Fibroblast of the aortic adventitia (primary cell): ENCODE measurements at regions not wholly inside any gene's neighbourhood (a gene's known extent, or its start where the extent isn't known, plus 50 kb on each side); places are given as distances from the start of the nearest gene placed in this dataset.
"Not testable (repeated sequence)": the region's sequence is repeated elsewhere in the genome, so short reads cannot be mapped to it uniquely, and the experiment has no call there.

Experiments used
- DNase-seq: peaks from one replicate; pipeline ENCODE4 v3.0.0-alpha.2; 2010; ENCODE audit warnings: low read depth
- H3K4me3 ChIP-seq: 2 replicates; pipeline ENCODE4 v1.5.1; 2011; ENCODE audit warnings: low read depth, mild to moderate bottlenecking, control low read depth, low read length, moderate library complexity
- CTCF ChIP-seq: IDR thresholded peaks from 2 replicates; pipeline ENCODE4 v1.5.1; 2011; ENCODE audit warnings: mild to moderate bottlenecking, low read length, control low read depth, inconsistent platforms; ENCODE audit not compliant: insufficient read depth

GRCh38 chr3:137148406-137148805, 190.6 kb downstream of the IL20RB start:
- TF ChIP-seq CTCF: no peak
- DNase-seq: no peak
- H3K4me3 ChIP-seq: no peak overlapping the region

DNA sequence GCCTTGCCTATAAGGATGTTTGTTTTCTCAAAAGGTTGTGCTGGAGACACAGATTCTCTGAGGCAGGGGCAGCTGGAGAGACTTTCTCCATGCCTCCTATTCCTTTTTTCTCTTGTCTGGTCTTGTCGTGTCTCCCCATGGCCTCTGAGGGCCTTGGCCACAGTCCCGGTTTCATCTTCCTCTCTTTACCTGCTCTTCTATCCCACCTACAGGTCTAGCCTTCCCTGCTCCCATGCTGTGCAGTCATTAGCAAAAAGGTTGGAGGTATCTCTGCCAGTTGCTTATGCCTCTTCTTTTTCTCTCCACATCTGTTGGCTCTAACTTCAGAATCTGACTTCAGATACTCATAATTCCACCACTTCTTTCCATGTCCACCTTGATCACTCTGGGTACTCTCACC, 191.1 kb downstream of the IL20RB start:
- no peak for DNase-seq
- H3K4me3 ChIP-seq: no peak overlapping the region
- TF ChIP-seq CTCF: no peak

DNA sequence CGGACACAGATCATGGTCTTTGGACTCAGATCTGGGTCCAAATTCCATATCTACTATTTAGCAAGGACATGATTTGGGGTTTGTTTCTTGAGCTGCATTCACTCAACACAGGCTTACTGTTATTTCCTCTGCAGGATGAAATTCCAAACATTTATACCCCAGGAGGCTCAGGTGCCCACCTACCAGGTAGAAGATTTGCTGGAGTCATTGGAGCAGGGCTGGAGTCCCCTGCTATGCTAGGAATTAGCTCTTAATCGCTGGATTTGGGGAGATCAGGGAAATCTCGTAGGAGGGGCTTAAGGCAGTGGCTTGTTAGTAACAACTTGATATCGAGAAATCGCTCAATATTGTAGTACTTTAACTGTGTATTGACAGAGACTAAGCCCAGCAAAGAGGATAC, 193.0 kb downstream of the IL20RB start:
- TF ChIP-seq CTCF: no peak
- H3K4me3 ChIP-seq: no peak overlapping the region
- DNase-seq: no peak

GRCh38 chr3:137153046-137153445, 195.3 kb downstream of the IL20RB start:
- not testable (repeated sequence) for H3K4me3 ChIP-seq, DNase-seq

- no peak for TF ChIP-seq CTCF
- no peak for DNase-seq
- H3K4me3 ChIP-seq: no peak overlapping the region
Observed at GRCh38 chr3:137163241-137163871, 205.6 kb downstream of the IL20RB start.

DNA sequence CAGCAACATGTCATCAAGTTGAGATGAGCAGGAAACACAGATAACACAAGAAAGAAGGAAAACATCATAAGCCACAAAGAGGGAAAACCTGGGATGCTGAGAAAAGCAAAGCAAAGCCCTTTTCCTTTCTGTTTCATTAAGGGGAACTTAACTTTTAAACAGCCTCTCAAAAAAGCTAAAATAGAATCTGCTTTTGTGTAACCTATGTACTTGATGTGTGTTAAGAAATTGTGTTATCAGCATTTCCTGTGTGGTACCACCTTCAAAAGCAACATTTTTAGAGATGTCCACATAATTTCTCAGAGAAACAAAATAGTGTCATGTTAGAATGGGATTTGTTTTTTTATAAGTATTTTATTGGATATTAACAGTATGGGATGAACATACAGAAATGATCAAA, 206.2 kb downstream of the IL20RB start:
- TF ChIP-seq CTCF: no peak

GRCh38 chr3:137165117-137165806, 207.5 kb downstream of the IL20RB start:
- peak; percentile 4 for DNase-seq
- no peak overlapping the region for H3K4me3 ChIP-seq
- TF ChIP-seq CTCF: no peak

More for the DNA sequence above, 206.2 kb downstream of the IL20RB start:
- DNase-seq: no peak
- no peak overlapping the region for H3K4me3 ChIP-seq
